GM12878 (cell line): ENCODE measurements at regions not wholly inside any gene's neighbourhood (a gene's known extent, or its start where the extent isn't known, plus 50 kb on each side); places are given as distances from the start of the nearest gene placed in this dataset.

Experiments used
- ATAC-seq: fragments of 200-7000 bp; cut with Tn5 transposase; 3 replicates; pipeline ENCODE4 v1.9.1; 2020; ENCODE audit warnings: mild to moderate bottlenecking, moderate library complexity
- BruUV-seq: library from RNA; stranded (reverse); fragments of 400-500 nt; replicated peaks from 2 replicates; lab custom pipeline; 2021; lab: Mats Ljungman, UMichigan
- CTCF ChIA-PET: fragments of 300-600 bp; sonication (Branson Sonifier 250); formaldehyde crosslinking; extraction: SDS; loops from one replicate; lab custom pipeline; 2021; ENCODE audit warnings: inconsistent platforms; lab: Yijun Ruan, JAX
- POLR2A ChIA-PET: fragments of 350-600 bp; formaldehyde crosslinking; extraction: SDS; loops from one replicate; lab custom pipeline; 2021; ENCODE audit warnings: inconsistent platforms; lab: Charles Lee
- RAD21 ChIA-PET: fragments of 300-600 bp; sonication (Branson Sonifier 250); formaldehyde crosslinking; loops from one replicate; lab custom pipeline; 2023; ENCODE audit warnings: antibody characterized with exemption; ENCODE audit not compliant: unreplicated experiment; lab: Charles Lee
- SMC1A ChIA-PET: fragments of 300-600 bp; sonication (Branson Sonifier 250); formaldehyde crosslinking; loops from one replicate; lab custom pipeline; 2023; ENCODE audit not compliant: unreplicated experiment, uncharacterized antibody; lab: Charles Lee
- DNase-seq: peaks from one replicate; pipeline ENCODE4 v3.0.0-alpha.2; 2011; ENCODE audit warnings: low read depth, low spot score
- FAIRE-seq: peaks from 3 replicates; lab custom pipeline; 2011; peaks lifted over from hg19 to GRCh38; lab: Jason Lieb, UNC
- H2AFZ ChIP-seq: 2 replicates; pipeline ENCODE4 v1.6.0; 2011; ENCODE audit warnings: low read depth, low read length, control low read depth; ENCODE audit not compliant: control insufficient read depth
- H3K27ac ChIP-seq: 2 replicates; pipeline ENCODE4 v1.5.1; 2011; ENCODE audit warnings: control low read depth; ENCODE audit not compliant: control insufficient read depth, insufficient read depth
- H3K27me3 ChIP-seq, 2 experiments: replicated peaks in 1 of 2; 2 replicates each; pipeline versions ENCODE4 v1.6.0 to v1.6.1; 2011; ENCODE audit warnings: low read length in 1 of 2; ENCODE audit not compliant: control insufficient read depth in 2 of 2, insufficient read depth in 2 of 2
- H3K36me3 ChIP-seq, 2 experiments: 2 replicates each; pipeline ENCODE4 v1.5.1; 2011; ENCODE audit warnings: low read length in 1 of 2; ENCODE audit not compliant: control insufficient read depth in 2 of 2, insufficient read depth in 2 of 2
- H3K4me1 ChIP-seq: 2 replicates; pipeline ENCODE4 v1.6.1; 2011; ENCODE audit warnings: mild to moderate bottlenecking, low read length, moderate library complexity, mixed read lengths; ENCODE audit not compliant: control insufficient read depth, insufficient read depth
- H3K4me2 ChIP-seq: 2 replicates; pipeline ENCODE4 v1.6.0; 2011; ENCODE audit warnings: control low read depth; ENCODE audit not compliant: control insufficient read depth, insufficient read depth
- H3K4me3 ChIP-seq: fragments of 200-600 bp; sonication (generic); 2 replicates; pipeline ENCODE4 v1.5.1; 2016
- H3K79me2 ChIP-seq: 2 replicates; pipeline ENCODE4 v1.6.0; 2011; ENCODE audit warnings: low read length; ENCODE audit not compliant: control insufficient read depth, insufficient read depth
- H3K9ac ChIP-seq: 2 replicates; pipeline ENCODE4 v1.8.0; 2011; ENCODE audit warnings: low read length, control low read depth, mixed read lengths; ENCODE audit not compliant: control insufficient read depth, insufficient read depth
- H3K9me3 ChIP-seq: replicated peaks from 3 replicates; pipeline ENCODE4 v1.5.1; 2011; ENCODE audit warnings: mild to moderate bottlenecking, low read length; ENCODE audit not compliant: control insufficient read depth, insufficient read depth
- H4K20me1 ChIP-seq: 2 replicates; pipeline ENCODE4 v1.6.0; 2011; ENCODE audit not compliant: control insufficient read depth, insufficient read depth
- BCLAF1 ChIP-seq: fragments of 450-650 bp; IDR thresholded peaks from 2 replicates; pipeline ENCODE4 v1.6.1; 2017; ENCODE audit warnings: antibody characterized with exemption, mild to moderate bottlenecking, moderate library complexity
- BRCA1 ChIP-seq: IDR thresholded peaks from 2 replicates; pipeline ENCODE4 v1.6.1; 2011; ENCODE audit warnings: low read depth, low read length, improper control_type of control experiment
- CBFB ChIP-seq: IDR thresholded peaks from 2 replicates; pipeline ENCODE4 v1.6.1; 2016; ENCODE audit warnings: antibody characterized with exemption, low read depth
- CEBPZ ChIP-seq: fragments of 150-350 bp; IDR thresholded peaks from 2 replicates; pipeline ENCODE4 v1.6.1; 2016; ENCODE audit warnings: low read depth, low read length
- CUX1 ChIP-seq: IDR thresholded peaks from 2 replicates; pipeline ENCODE4 v1.6.1; 2012; ENCODE audit warnings: improper control_type of control experiment, low read depth, low read length; ENCODE audit not compliant: insufficient replicate concordance
- MLLT1 ChIP-seq: fragments of 450-650 bp; IDR thresholded peaks from 2 replicates; pipeline ENCODE4 v1.6.1; 2016; ENCODE audit warnings: mild to moderate bottlenecking
- NBN ChIP-seq: fragments of 450-650 bp; IDR thresholded peaks from 2 replicates; pipeline ENCODE4 v1.6.1; 2016
- RFX5 ChIP-seq: IDR thresholded peaks from 2 replicates; pipeline ENCODE4 v1.6.1; 2011; ENCODE audit warnings: low read depth, low read length, improper control_type of control experiment
- SIX5 ChIP-seq: IDR thresholded peaks from 2 replicates; pipeline ENCODE4 v1.6.1; 2011; ENCODE audit warnings: mild to moderate bottlenecking, low read depth, low read length, moderate library complexity; ENCODE audit not compliant: severe bottlenecking
- SREBF1 ChIP-seq: IDR thresholded peaks from 2 replicates; pipeline ENCODE4 v1.6.1; 2012; ENCODE audit warnings: mild to moderate bottlenecking, low read length
- YY1 ChIP-seq: IDR thresholded peaks from 2 replicates; pipeline ENCODE4 v1.6.1; 2011; ENCODE audit warnings: low read depth, mild to moderate bottlenecking, low read length
- ZNF622 ChIP-seq: fragments of 450-650 bp; IDR thresholded peaks from 2 replicates; pipeline ENCODE4 v1.6.1; 2017; ENCODE audit warnings: mild to moderate bottlenecking, inconsistent platforms
- WGBS: methylation state at CpG from one replicate; pipeline ENCODE4 v1.1.6; 2016; ENCODE audit warnings: low lambda C conversion rate; ENCODE audit not compliant: insufficient replicate concordance, insufficient coverage; ENCODE audit errors: missing lambda C conversion rate; 5-methylcytosine and 5-hydroxymethylcytosine counted together
- in situ Hi-C: fragments of 300-500 bp; cut with MboI; formaldehyde crosslinking; loops from 9 replicates; pipeline ENCODE4 v1.14.3; 2018; ENCODE audit warnings: mixed read lengths
- intact Hi-C: fragments of 100-400 bp; cut with micrococcal nuclease; formaldehyde crosslinking; loops from one replicate; pipeline ENCODE4 v1.14.2; 2022; ENCODE audit not compliant: unreplicated experiment

- H3K4me1 ChIP-seq, result peaks cover 9% of the 10 kb centered on the region
- H3K79me2 ChIP-seq, result no peaks in the 10 kb centered on the region
- no peak overlapping the region for H3K4me2 ChIP-seq
- no peak for DNase-seq
- H3K9ac ChIP-seq, result no peak overlapping the region
- ChIA-PET RAD21 (interaction anchor here (1.5 kb wide), 1 partner anchor 73 kb away, joined by 3 read pairs; no protein-coding TSS in a partner anchor), CTCF (interaction anchor here (1.3 kb wide), 1 partner anchor 215 kb away, joined by 3 read pairs; no protein-coding TSS in a partner anchor), SMC1A (interaction anchor here (0.8 to 3.6 kb wide), 2 partner anchors 19 to 55 kb away, joined by 3 to 10 read pairs; no protein-coding TSS in a partner anchor), POLR2A (no interaction called here)
- no peak overlapping the region for H2AFZ ChIP-seq
- WGBS, result 90% methylated on average over 1 of the region's 1 CpG
- no peak for FAIRE-seq
- H3K27ac ChIP-seq, result no peak overlapping the region
- intact Hi-C loops, result loop anchor here (5.0 kb wide), 1 partner anchor 54 kb away; no protein-coding TSS in a partner anchor
- no TSS peak for BruUV-seq
- no peak for ATAC-seq
- H3K36me3 ChIP-seq, result no peaks in the 10 kb centered on the region
- no peak overlapping the region for H3K4me3 ChIP-seq
- in situ Hi-C loops, result no loop called here
- H4K20me1 ChIP-seq, result no peaks in the 10 kb centered on the region
- no peaks in the 10 kb centered on the region for H3K27me3 ChIP-seq
- no peaks in the 10 kb centered on the region; the same call in 2 of the 3 replicates for H3K9me3 ChIP-seq
- TF ChIP-seq ZNF622 (no peak), BCLAF1 (no peak), CEBPZ (no peak), CBFB (no peak), SREBF1 (no peak), SIX5 (no peak), BRCA1 (no peak), RFX5 (no peak), MLLT1 (no peak), CUX1 (no peak), YY1 (no peak), NBN (no peak)
Observed at GRCh38 chr12:19970821-19971220, 397.5 kb upstream of the PDE3A start.
